ENCODE measurements at regions not wholly inside any gene's neighbourhood (a gene's known extent, or its start where the extent isn't known, plus 50 kb on each side); places are given as distances from the start of the nearest gene placed in this dataset.

GRCh38 chr7:137130751-137131158 is 212.8 kb downstream of the PTN start:
- TF ChIP-seq CTCF (IDR thresholded peaks at IDR 0.05) (no peak), POLR2A (IDR thresholded peaks at IDR 0.05) (no peak)

Measured in lower leg skin (tissue), 3 donors.